Ishikawa (cell line): ENCODE measurements at regions not wholly inside any gene's neighbourhood (a gene's known extent, or its start where the extent isn't known, plus 50 kb on each side); places are given as distances from the start of the nearest gene placed in this dataset.

Source experiments
- CEBPB ChIP-seq: IDR thresholded peaks from 2 replicates; pipeline ENCODE4 v1.6.1; 2012
- CREB1 ChIP-seq: IDR thresholded peaks from 2 replicates; pipeline ENCODE4 v1.6.1; 2012; ENCODE audit warnings: low read depth
- EP300 ChIP-seq: IDR thresholded peaks from 2 replicates; pipeline ENCODE4 v1.6.1; 2012; ENCODE audit warnings: borderline replicate concordance
- RAD21 ChIP-seq: IDR thresholded peaks from 2 replicates; pipeline ENCODE4 v1.6.1; 2012; ENCODE audit warnings: low read depth
- TAF1 ChIP-seq: IDR thresholded peaks from 2 replicates; pipeline ENCODE4 v1.6.1; 2012; ENCODE audit warnings: low read depth, mild to moderate bottlenecking
- TCF12 ChIP-seq: IDR thresholded peaks from 2 replicates; pipeline ENCODE4 v1.6.1; 2012; ENCODE audit warnings: low read depth
- TEAD4 ChIP-seq: IDR thresholded peaks from 2 replicates; pipeline ENCODE4 v1.6.1; 2012
- ZBTB7A ChIP-seq: IDR thresholded peaks from 2 replicates; pipeline ENCODE4 v1.6.1; 2012; ENCODE audit warnings: low read depth
- TF ChIP-seq, protein P1 (sequence below): IDR thresholded peaks from 2 replicates; pipeline ENCODE4 v1.6.1; 2012
- TF ChIP-seq, protein P2 (sequence below): IDR thresholded peaks from 2 replicates; pipeline ENCODE4 v1.6.1; 2012
- TF ChIP-seq, protein P3 (sequence below): IDR thresholded peaks from 2 replicates; pipeline ENCODE4 v1.6.1; 2012; ENCODE audit warnings: low read depth, mild to moderate bottlenecking

DNA sequence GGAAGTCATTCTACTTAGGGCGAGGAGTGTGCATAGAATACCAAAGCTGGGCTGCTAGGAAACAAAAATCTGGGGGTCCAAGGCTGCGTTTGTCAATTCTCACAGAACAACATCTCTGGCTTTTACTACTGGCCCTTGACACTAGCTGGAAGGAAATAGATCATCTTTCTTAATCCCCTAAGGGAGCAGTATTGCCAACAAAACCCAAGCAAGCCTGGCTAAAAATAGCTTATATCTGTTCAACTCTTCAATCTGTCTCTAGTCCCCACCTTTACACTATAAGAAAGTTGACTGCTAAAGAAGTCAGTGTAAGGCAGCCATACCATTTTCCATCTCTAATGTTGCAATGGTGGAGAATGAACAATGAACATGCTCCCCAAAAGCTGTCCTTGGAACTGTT, 107.8 kb upstream of the SPRY2 start:
- no peak for TF ChIP-seq EP300
- TF ChIP-seq, protein P1, sequence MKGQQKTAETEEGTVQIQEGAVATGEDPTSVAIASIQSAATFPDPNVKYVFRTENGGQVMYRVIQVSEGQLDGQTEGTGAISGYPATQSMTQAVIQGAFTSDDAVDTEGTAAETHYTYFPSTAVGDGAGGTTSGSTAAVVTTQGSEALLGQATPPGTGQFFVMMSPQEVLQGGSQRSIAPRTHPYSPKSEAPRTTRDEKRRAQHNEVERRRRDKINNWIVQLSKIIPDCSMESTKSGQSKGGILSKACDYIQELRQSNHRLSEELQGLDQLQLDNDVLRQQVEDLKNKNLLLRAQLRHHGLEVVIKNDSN, result no peak
- TF ChIP-seq TAF1, result no peak
- no peak for TF ChIP-seq TEAD4
- no peak for TF ChIP-seq CEBPB
- TF ChIP-seq, protein P2, sequence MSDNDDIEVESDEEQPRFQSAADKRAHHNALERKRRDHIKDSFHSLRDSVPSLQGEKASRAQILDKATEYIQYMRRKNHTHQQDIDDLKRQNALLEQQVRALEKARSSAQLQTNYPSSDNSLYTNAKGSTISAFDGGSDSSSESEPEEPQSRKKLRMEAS, result no peak
- no peak for TF ChIP-seq RAD21
- no peak for TF ChIP-seq TCF12
- TF ChIP-seq, protein P3, sequence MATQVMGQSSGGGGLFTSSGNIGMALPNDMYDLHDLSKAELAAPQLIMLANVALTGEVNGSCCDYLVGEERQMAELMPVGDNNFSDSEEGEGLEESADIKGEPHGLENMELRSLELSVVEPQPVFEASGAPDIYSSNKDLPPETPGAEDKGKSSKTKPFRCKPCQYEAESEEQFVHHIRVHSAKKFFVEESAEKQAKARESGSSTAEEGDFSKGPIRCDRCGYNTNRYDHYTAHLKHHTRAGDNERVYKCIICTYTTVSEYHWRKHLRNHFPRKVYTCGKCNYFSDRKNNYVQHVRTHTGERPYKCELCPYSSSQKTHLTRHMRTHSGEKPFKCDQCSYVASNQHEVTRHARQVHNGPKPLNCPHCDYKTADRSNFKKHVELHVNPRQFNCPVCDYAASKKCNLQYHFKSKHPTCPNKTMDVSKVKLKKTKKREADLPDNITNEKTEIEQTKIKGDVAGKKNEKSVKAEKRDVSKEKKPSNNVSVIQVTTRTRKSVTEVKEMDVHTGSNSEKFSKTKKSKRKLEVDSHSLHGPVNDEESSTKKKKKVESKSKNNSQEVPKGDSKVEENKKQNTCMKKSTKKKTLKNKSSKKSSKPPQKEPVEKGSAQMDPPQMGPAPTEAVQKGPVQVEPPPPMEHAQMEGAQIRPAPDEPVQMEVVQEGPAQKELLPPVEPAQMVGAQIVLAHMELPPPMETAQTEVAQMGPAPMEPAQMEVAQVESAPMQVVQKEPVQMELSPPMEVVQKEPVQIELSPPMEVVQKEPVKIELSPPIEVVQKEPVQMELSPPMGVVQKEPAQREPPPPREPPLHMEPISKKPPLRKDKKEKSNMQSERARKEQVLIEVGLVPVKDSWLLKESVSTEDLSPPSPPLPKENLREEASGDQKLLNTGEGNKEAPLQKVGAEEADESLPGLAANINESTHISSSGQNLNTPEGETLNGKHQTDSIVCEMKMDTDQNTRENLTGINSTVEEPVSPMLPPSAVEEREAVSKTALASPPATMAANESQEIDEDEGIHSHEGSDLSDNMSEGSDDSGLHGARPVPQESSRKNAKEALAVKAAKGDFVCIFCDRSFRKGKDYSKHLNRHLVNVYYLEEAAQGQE, result no peak
- no peak for TF ChIP-seq ZBTB7A
- TF ChIP-seq CREB1, result no peak
